ENCODE measurements at regions not wholly inside any gene's neighbourhood (a gene's known extent, or its start where the extent isn't known, plus 50 kb on each side); places are given as distances from the start of the nearest gene placed in this dataset.

GRCh38 chr18:37953876-37954275 is 388.3 kb upstream of the CELF4 start:
- Histone ChIP-seq H2BK20ac (ENCODE audit: low read length) (no peak overlapping the region), H3K27me3 (replicated peaks in 1 of 4; ENCODE audit: control insufficient read depth in 3 of 4, extremely low read depth in 1 of 4, insufficient read depth in 3 of 4, low read length in 3 of 4) (no peaks in the 10 kb centered on the region), H2BK120ac (replicated peaks; ENCODE audit: low read depth, low read length) (no peak overlapping the region), H4K8ac (ENCODE audit: extremely low read depth, insufficient read depth, low read length) (no peak overlapping the region), H3K56ac (replicated peaks; ENCODE audit: insufficient read length, low read depth, low read length) (no peak overlapping the region), H4K20me1 (replicated peaks in 1 of 2; ENCODE audit: control insufficient read depth in 1 of 2, insufficient read depth in 2 of 2, low read length in 2 of 2) (no peaks in the 10 kb centered on the region), H3K23ac (ENCODE audit: insufficient read length) (no peak overlapping the region), H3K4me2 (ENCODE audit: insufficient read depth in 1 of 2, low read depth in 2 of 2, low read length in 2 of 2) (no peak overlapping the region), H3K9me3 (ENCODE audit: insufficient read depth in 2 of 2, low read depth in 1 of 2, low read length in 1 of 2) (no peaks in the 10 kb centered on the region; a peak in 1 of 4 replicates), H3K4me3 (ENCODE audit: extremely low read depth in 1 of 4, insufficient read depth in 2 of 4, low read depth in 3 of 4, low read length in 4 of 4) (no peak overlapping the region), H3K79me2 (ENCODE audit: control insufficient read depth in 1 of 2, insufficient read depth in 2 of 2, low read length in 2 of 2) (no peaks in the 10 kb centered on the region), H2AFZ (ENCODE audit: low read length) (no peak overlapping the region), H4K91ac (replicated peaks; ENCODE audit: insufficient read length, low read length) (no peak overlapping the region), H3K27ac (ENCODE audit: low read depth, low read length) (no peak overlapping the region), H3K36me3 (ENCODE audit: control insufficient read depth in 2 of 4, insufficient read depth in 4 of 4, low read length in 3 of 4) (no peaks in the 10 kb centered on the region), H2AK5ac (ENCODE audit: low read depth, low read length) (no peak overlapping the region), H3K9ac (replicated peaks in 1 of 4; ENCODE audit: extremely low read depth in 1 of 4, low read depth in 3 of 4, low read length in 3 of 4) (no peak overlapping the region), H3K14ac (ENCODE audit: insufficient read length) (no peak overlapping the region), H3K18ac (ENCODE audit: extremely low read depth, low read length) (no peak overlapping the region), H3K23me2 (ENCODE audit: low read depth, low read length) (no peaks in the 10 kb centered on the region), H4K5ac (ENCODE audit: insufficient read length, low read depth, low read length) (no peak overlapping the region), H3K4me1 (replicated peaks in 1 of 4; ENCODE audit: control insufficient read depth in 3 of 4, insufficient read depth in 4 of 4, low read length in 3 of 4) (no peaks in the 10 kb centered on the region), H3K79me1 (ENCODE audit: low read depth, low read length) (no peaks in the 10 kb centered on the region), H2BK5ac (ENCODE audit: low read depth, low read length) (no peak overlapping the region), H2BK15ac (ENCODE audit: low read length) (no peak overlapping the region), H2BK12ac (ENCODE audit: low read depth, low read length) (no peak overlapping the region), H3K4ac (replicated peaks; ENCODE audit: insufficient read length, low read depth, low read length) (no peak overlapping the region)
- ChIA-PET CTCF (ENCODE audit: partially characterized antibody) (no interaction called here), POLR2A (ENCODE audit: partially characterized antibody) (no interaction called here)
- WGBS, 2 experiments (ENCODE audit: extremely low coverage in 1 of 2, insufficient coverage in 1 of 2, insufficient read length in 1 of 2, insufficient replicate concordance in 2 of 2, low coverage in 1 of 2, low lambda C conversion rate in 2 of 2, missing lambda C conversion rate in 1 of 2), result 82% methylated on average over 2 of the region's 2 CpGs; no CpG with 5 or more reads in 1 of the 2 experiments
- DNase-seq (ENCODE audit: low read depth in 1 of 2, low spot score in 2 of 2), result no peak
- TF ChIP-seq MAFK (IDR thresholded peaks at IDR 0.05; ENCODE audit: low read depth, low read length), result no peak
- no peak for FAIRE-seq

Data from H1 (cell line).